Kidney (tissue), 13 donors: ENCODE measurements at regions not wholly inside any gene's neighbourhood (a gene's known extent, or its start where the extent isn't known, plus 50 kb on each side); places are given as distances from the start of the nearest gene placed in this dataset.

Source experiments
- DNase-seq, 5 donors: peaks; one replicate each; pipeline ENCODE4 v3.0.0-alpha.2; 2013 to 2020
- FAIRE-seq: peaks from 2 replicates; lab custom pipeline; 2012; peaks lifted over from hg19 to GRCh38; lab: Jason Lieb, UNC
- H3K27ac ChIP-seq, 2 donors: one replicate each; pipeline ENCODE4 v1.7.0; 2013; ENCODE audit warnings: low read depth in 2 of 2, low read length in 2 of 2, inconsistent platforms in 1 of 2
- H3K27me3 ChIP-seq: one replicate; pipeline ENCODE4 v1.7.1; 2013; ENCODE audit warnings: low read length, inconsistent platforms; ENCODE audit not compliant: control insufficient read depth, insufficient read depth
- H3K36me3 ChIP-seq, 3 donors: one replicate each; pipeline versions ENCODE4 v1.7.0 to v1.7.1; 2013; ENCODE audit warnings: low read length in 3 of 3, control low read depth in 1 of 3, inconsistent platforms in 1 of 3; ENCODE audit not compliant: insufficient read depth in 3 of 3, control insufficient read depth in 2 of 3
- H3K4me1 ChIP-seq, 3 donors: one replicate each; pipeline versions ENCODE4 v1.7.0 to v1.7.1; 2013; ENCODE audit warnings: low read length in 3 of 3, inconsistent platforms in 1 of 3, low read depth in 1 of 3; ENCODE audit not compliant: control insufficient read depth in 2 of 3, insufficient read depth in 2 of 3
- H3K4me3 ChIP-seq, 3 donors: one replicate each; pipeline versions ENCODE4 v1.7.0 to v1.8.1; 2013; ENCODE audit warnings: low read length in 3 of 3, control low read depth in 1 of 3, inconsistent platforms in 1 of 3
- H3K9ac ChIP-seq, 3 donors: one replicate each; pipeline versions ENCODE4 v1.7.0 to v1.7.1; 2013; ENCODE audit warnings: low read length in 3 of 3, control low read depth in 1 of 3, inconsistent platforms in 1 of 3
- H3K9me3 ChIP-seq, 3 donors: one replicate each; pipeline versions ENCODE4 v1.7.0 to v1.7.1; 2013; ENCODE audit warnings: low read length in 3 of 3, control low read depth in 1 of 3, inconsistent platforms in 1 of 3; ENCODE audit not compliant: control insufficient read depth in 2 of 3, insufficient read depth in 1 of 3
- CTCF ChIP-seq: IDR thresholded peaks from 3 replicates; pipeline ENCODE4 v1.5.1; 2012; ENCODE audit warnings: mild to moderate bottlenecking, moderate library complexity, borderline replicate concordance; ENCODE audit not compliant: insufficient read depth; ENCODE audit errors: extremely low read depth
- intact Hi-C: fragments of 100-400 bp; cut with DNase I; formaldehyde crosslinking; loops from one replicate; pipeline ENCODE4 v1.11.1; 2022
- donor health status: control.
- donor health status: control.
- donor health status: control.
- donor health status: control.
- donor health status: control.
- donor health status: DM: yes; HTN: yes; CAD: no.
- donor health status: Normal renal cell carcinoma (clear cell type).

DNA sequence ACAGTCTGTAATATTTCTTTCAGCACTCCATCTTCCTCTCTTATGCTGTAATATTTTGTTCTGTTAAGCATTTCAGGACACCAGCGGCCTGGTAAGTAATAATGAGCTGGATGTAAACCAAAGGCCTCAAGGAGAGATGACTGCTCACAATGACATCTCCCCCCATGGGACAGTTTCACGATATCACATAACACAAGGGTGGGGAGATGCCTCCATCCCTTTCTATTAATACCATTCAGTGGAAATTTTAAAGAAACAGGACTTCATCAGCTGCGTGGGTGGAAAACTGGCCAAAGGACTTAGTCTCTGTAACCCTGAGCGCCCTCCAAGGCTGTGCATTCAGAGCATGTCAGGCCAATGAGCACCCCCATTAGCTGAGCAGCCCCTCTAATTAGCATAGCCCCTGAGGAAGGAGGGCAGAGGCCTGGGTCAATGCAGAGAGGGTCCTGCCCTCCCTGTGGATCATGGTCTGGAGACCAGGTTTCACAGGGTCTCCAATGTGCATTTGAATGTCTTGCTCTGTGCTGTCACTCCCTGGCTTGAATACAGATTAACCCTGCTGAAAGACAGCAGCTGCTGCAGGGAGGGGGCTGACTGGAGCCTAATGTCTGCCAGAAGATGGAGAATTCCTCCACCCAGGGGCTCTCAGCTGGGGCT, 156.4 kb downstream of the HS3ST2 start:
- FAIRE-seq (no peak), DNase-seq (no peak)
- Histone ChIP-seq H3K9ac (no peak overlapping the region), H3K27me3 (no peaks in the 10 kb centered on the region), H3K27ac (no peak overlapping the region), H3K36me3 (no peaks in the 10 kb centered on the region), H3K9me3 (no peaks in the 10 kb centered on the region), H3K4me3 (no peak overlapping the region), H3K4me1 (no peaks in the 10 kb centered on the region)
- TF ChIP-seq CTCF: no peak
- intact Hi-C loops: no loop called here

- Histone ChIP-seq H3K9ac (no peak overlapping the region), H3K9me3 (no peaks in the 10 kb centered on the region), H3K4me1 (no peaks in the 10 kb centered on the region), H3K27me3 (no peaks in the 10 kb centered on the region), H3K36me3 (no peaks in the 10 kb centered on the region), H3K27ac (no peak overlapping the region), H3K4me3 (no peak overlapping the region)
- intact Hi-C loops: no loop called here
- FAIRE-seq (no peak), DNase-seq (no peak)
- TF ChIP-seq CTCF: no peak
Observed at GRCh38 chr16:22969567-22969966, 155.6 kb downstream of the HS3ST2 start.

GRCh38 chr16:22968931-22969330, 155.0 kb downstream of the HS3ST2 start:
- no peaks in the 10 kb centered on the region for H3K27me3 ChIP-seq
- no peak overlapping the region for H3K4me3 ChIP-seq
- no peaks in the 10 kb centered on the region for H3K4me1 ChIP-seq
- intact Hi-C loops: no loop called here
- H3K36me3 ChIP-seq: no peaks in the 10 kb centered on the region
- no peak overlapping the region for H3K9ac ChIP-seq
- no peak for TF ChIP-seq CTCF
- DNase-seq: no peak
- H3K27ac ChIP-seq: no peak overlapping the region
- H3K9me3 ChIP-seq: no peaks in the 10 kb centered on the region
- no peak for FAIRE-seq
